HEK293 (cell line): ENCODE measurements at regions not wholly inside any gene's neighbourhood (a gene's known extent, or its start where the extent isn't known, plus 50 kb on each side); places are given as distances from the start of the nearest gene placed in this dataset.

Experiments used
- PATZ1 ChIP-seq: fragments of 450-650 bp; formaldehyde crosslinking; IDR thresholded peaks from 2 replicates; pipeline ENCODE4 v1.5.1; 2016; ENCODE audit warnings: missing biosample characterization, missing genetic modification characterization
- PRDM1 ChIP-seq: fragments of 450-650 bp; formaldehyde crosslinking; IDR thresholded peaks from 2 replicates; pipeline ENCODE4; 2016; ENCODE audit warnings: missing biosample characterization, missing genetic modification characterization
- PRDM10 ChIP-seq: fragments of 450-650 bp; formaldehyde crosslinking; IDR thresholded peaks from 2 replicates; pipeline ENCODE4 v1.5.1; 2016; ENCODE audit warnings: missing biosample characterization, missing genetic modification characterization
- REST ChIP-seq: fragments of 450-650 bp; formaldehyde crosslinking; IDR thresholded peaks from 2 replicates; pipeline ENCODE4 v1.5.1; 2016; ENCODE audit warnings: missing biosample characterization, missing genetic modification characterization
- SP2 ChIP-seq: fragments of 450-650 bp; formaldehyde crosslinking; IDR thresholded peaks from 2 replicates; pipeline ENCODE4 v1.5.1; 2016; ENCODE audit warnings: missing biosample characterization, missing genetic modification characterization
- ZNF146 ChIP-seq: fragments of 450-650 bp; formaldehyde crosslinking; IDR thresholded peaks from 2 replicates; pipeline ENCODE4 v1.5.1; 2016; ENCODE audit warnings: missing biosample characterization, missing genetic modification characterization
- ZNF274 ChIP-seq, 2 experiments: fragments of 200-500 bp in 1 of 2; fragments of 450-650 bp in 1 of 2; sonication (Bioruptor generic) in 1 of 2; formaldehyde crosslinking in 1 of 2; IDR thresholded peaks; 2 replicates each; pipeline versions ENCODE4 v1.5.1 to v1.6.1; 2014 to 2016; ENCODE audit warnings: borderline replicate concordance in 1 of 2, inconsistent platforms in 1 of 2, low read length in 1 of 2, missing biosample characterization in 1 of 2, missing genetic modification characterization in 1 of 2
- ZNF324 ChIP-seq: fragments of 450-650 bp; formaldehyde crosslinking; IDR thresholded peaks from 2 replicates; pipeline ENCODE4 v1.5.1; 2016; ENCODE audit warnings: missing biosample characterization, missing genetic modification characterization
- ZNF488 ChIP-seq: fragments of 450-650 bp; formaldehyde crosslinking; IDR thresholded peaks from 2 replicates; pipeline ENCODE4 v1.5.1; 2016; ENCODE audit warnings: missing biosample characterization, missing genetic modification characterization
- ZNF544 ChIP-seq: fragments of 450-650 bp; formaldehyde crosslinking; IDR thresholded peaks from 2 replicates; pipeline ENCODE4 v1.5.0; 2017; ENCODE audit warnings: missing biosample characterization, missing genetic modification characterization
- ZNF560 ChIP-seq: fragments of 450-650 bp; formaldehyde crosslinking; IDR thresholded peaks from 2 replicates; pipeline ENCODE4 v1.5.1; 2017; ENCODE audit warnings: missing biosample characterization, missing genetic modification characterization, borderline replicate concordance
- TF ChIP-seq, protein P1 (sequence below): fragments of 450-650 bp; formaldehyde crosslinking; IDR thresholded peaks from 2 replicates; pipeline ENCODE4 v1.5.1; 2016; ENCODE audit warnings: missing biosample characterization, missing genetic modification characterization

- TF ChIP-seq PRDM1 (tag by site-specific recombination), result no peak
- no peak for TF ChIP-seq ZNF560 (tag by site-specific recombination)
- no peak for TF ChIP-seq SP2 (tag by site-specific recombination)
- no peak for TF ChIP-seq ZNF324 (tag by site-specific recombination)
- TF ChIP-seq, protein P1, sequence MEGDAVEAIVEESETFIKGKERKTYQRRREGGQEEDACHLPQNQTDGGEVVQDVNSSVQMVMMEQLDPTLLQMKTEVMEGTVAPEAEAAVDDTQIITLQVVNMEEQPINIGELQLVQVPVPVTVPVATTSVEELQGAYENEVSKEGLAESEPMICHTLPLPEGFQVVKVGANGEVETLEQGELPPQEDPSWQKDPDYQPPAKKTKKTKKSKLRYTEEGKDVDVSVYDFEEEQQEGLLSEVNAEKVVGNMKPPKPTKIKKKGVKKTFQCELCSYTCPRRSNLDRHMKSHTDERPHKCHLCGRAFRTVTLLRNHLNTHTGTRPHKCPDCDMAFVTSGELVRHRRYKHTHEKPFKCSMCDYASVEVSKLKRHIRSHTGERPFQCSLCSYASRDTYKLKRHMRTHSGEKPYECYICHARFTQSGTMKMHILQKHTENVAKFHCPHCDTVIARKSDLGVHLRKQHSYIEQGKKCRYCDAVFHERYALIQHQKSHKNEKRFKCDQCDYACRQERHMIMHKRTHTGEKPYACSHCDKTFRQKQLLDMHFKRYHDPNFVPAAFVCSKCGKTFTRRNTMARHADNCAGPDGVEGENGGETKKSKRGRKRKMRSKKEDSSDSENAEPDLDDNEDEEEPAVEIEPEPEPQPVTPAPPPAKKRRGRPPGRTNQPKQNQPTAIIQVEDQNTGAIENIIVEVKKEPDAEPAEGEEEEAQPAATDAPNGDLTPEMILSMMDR (tag by site-specific recombination), result no peak
- no peak for TF ChIP-seq ZNF274 (IDR thresholded peaks at IDR 0.05; ENCODE audit: low read length)
- TF ChIP-seq ZNF274 (tag by site-specific recombination; IDR thresholded peaks at IDR 0.05; ENCODE audit: borderline replicate concordance), result no peak
- no peak for TF ChIP-seq ZNF146
- TF ChIP-seq ZNF544 (tag by site-specific recombination), result no peak
- no peak for TF ChIP-seq ZNF488 (tag by site-specific recombination)
- no peak for TF ChIP-seq PATZ1 (tag by site-specific recombination)
- no peak for TF ChIP-seq PRDM10 (tag by site-specific recombination)
- TF ChIP-seq REST (tag by site-specific recombination), result no peak
These were observed 88.4 kb upstream of the IRS2 start for GRCh38 chr13:109874484-109875454.
